PC-9 (cell line): ENCODE measurements at regions not wholly inside any gene's neighbourhood (a gene's known extent, or its start where the extent isn't known, plus 50 kb on each side); places are given as distances from the start of the nearest gene placed in this dataset.

Experiments used
- BruUV-seq: library from RNA; stranded (reverse); fragments of 400-500 nt; replicated peaks from 2 replicates; lab custom pipeline; 2021; lab: Mats Ljungman, UMichigan
- CTCF ChIA-PET: fragments of 300-600 bp; sonication (Branson Sonifier 250); formaldehyde crosslinking; loops from one replicate; lab custom pipeline; 2022; ENCODE audit warnings: antibody characterized with exemption; lab: Charles Lee
- POLR2A ChIA-PET: fragments of 300-600 bp; sonication (Branson Sonifier 250); formaldehyde crosslinking; loops from one replicate; lab custom pipeline; 2022; ENCODE audit warnings: antibody characterized with exemption; ENCODE audit not compliant: unreplicated experiment; lab: Charles Lee
- DNase-seq, 2 experiments: peaks; one replicate each; pipeline versions ENCODE4 v3.0.0 to v3.0.0-alpha.2; 2015 to 2022; ENCODE audit warnings: mixed read lengths in 1 of 2
- H2AFZ ChIP-seq: fragments of 200-600 bp; sonication (generic); 2 replicates; pipeline ENCODE4 v1.8.1; 2017; ENCODE audit warnings: antibody characterized with exemption
- H3F3A ChIP-seq: fragments of 200-600 bp; sonication (generic); 2 replicates; pipeline ENCODE4 v1.8.1; 2017; ENCODE audit warnings: antibody characterized with exemption, mild to moderate bottlenecking, low read depth; ENCODE audit not compliant: insufficient read depth
- H3K27ac ChIP-seq: fragments of 200-600 bp; sonication (generic); 2 replicates; pipeline ENCODE4 v1.6.1; 2016; ENCODE audit warnings: mixed run types
- H3K27me3 ChIP-seq: fragments of 200-600 bp; sonication (generic); 2 replicates; pipeline ENCODE4 v1.6.1; 2016; ENCODE audit warnings: low read depth, mixed run types; ENCODE audit not compliant: insufficient read depth
- H3K36me3 ChIP-seq: fragments of 200-600 bp; sonication (generic); 2 replicates; pipeline ENCODE4 v1.6.1; 2016; ENCODE audit warnings: low read depth, mixed run types
- H3K4me1 ChIP-seq: fragments of 200-600 bp; sonication (generic); replicated peaks from 2 replicates; pipeline ENCODE4 v1.6.1; 2016; ENCODE audit warnings: mixed run types; ENCODE audit not compliant: insufficient read depth
- H3K4me2 ChIP-seq: fragments of 200-600 bp; sonication (generic); 2 replicates; pipeline ENCODE4 v1.6.1; 2017; ENCODE audit warnings: mixed run types
- H3K4me3 ChIP-seq: fragments of 200-600 bp; sonication (generic); 2 replicates; pipeline ENCODE4 v1.6.1; 2016; ENCODE audit warnings: mixed run types
- H3K79me2 ChIP-seq: fragments of 200-600 bp; sonication (generic); 2 replicates; pipeline ENCODE4 v1.6.1; 2017; ENCODE audit warnings: low read depth, mixed run types
- H3K9me2 ChIP-seq: fragments of 200-600 bp; sonication (generic); 2 replicates; pipeline ENCODE4 v1.8.1; 2017; ENCODE audit warnings: mild to moderate bottlenecking; ENCODE audit not compliant: insufficient read depth
- H3K9me3 ChIP-seq: fragments of 200-600 bp; sonication (generic); 2 replicates; pipeline ENCODE4 v1.8.1; 2016; ENCODE audit warnings: low read depth; ENCODE audit not compliant: insufficient read depth
- H4K20me1 ChIP-seq: fragments of 200-600 bp; sonication (generic); 2 replicates; pipeline ENCODE4 v1.8.1; 2017; ENCODE audit not compliant: insufficient read depth
- EZH2 ChIP-seq: fragments of 200-600 bp; sonication (generic); IDR thresholded peaks from 2 replicates; pipeline ENCODE4 v1.8.0; 2017; ENCODE audit warnings: antibody characterized with exemption, low read depth
- intact Hi-C: fragments of 100-400 bp; cut with micrococcal nuclease; formaldehyde crosslinking; loops from one replicate; pipeline ENCODE4 v1.10.0; 2022; ENCODE audit not compliant: unreplicated experiment
- TF ChIP-seq, protein P1 (sequence below): fragments of 200-600 bp; sonication (generic); conservative IDR thresholded peaks from 2 replicates; pipeline ENCODE4 v1.6.1; 2017; ENCODE audit warnings: mixed run types, antibody characterized with exemption, mild to moderate bottlenecking, moderate library complexity

- ChIA-PET POLR2A (no interaction called here), CTCF (no interaction called here)
- Histone ChIP-seq H3K79me2 (no peaks in the 10 kb centered on the region), H3F3A (0 out of 2 replicates have a peak, but pooled peaks cover 3% of the 10 kb centered on the region), H3K27ac (no peak overlapping the region), H3K27me3 (0 out of 2 replicates have a peak, but pooled peaks cover 5% of the 10 kb centered on the region), H2AFZ (no peak overlapping the region), H3K36me3 (no peaks in the 10 kb centered on the region), H3K9me3 (no peaks in the 10 kb centered on the region), H3K4me2 (no peak overlapping the region), H3K4me1 (no peaks in the 10 kb centered on the region), H3K4me3 (no peak overlapping the region), H4K20me1 (no peaks in the 10 kb centered on the region), H3K9me2 (no peaks in the 10 kb centered on the region)
- no peak for TF ChIP-seq EZH2
- BruUV-seq = no TSS peak
- intact Hi-C loops = no loop called here
- DNase-seq = no peak
Measured at GRCh38 chr18:76592096-76592495, 97.1 kb upstream of the ZNF516 start.

- no peak overlapping the region for H2AFZ ChIP-seq
- CTCF ChIA-PET = no interaction called here
- intact Hi-C loops = no loop called here
- H3K4me3 ChIP-seq = no peak overlapping the region
- H3F3A ChIP-seq = no peaks in the 10 kb centered on the region
- H3K9me3 ChIP-seq = no peaks in the 10 kb centered on the region
- H3K27me3 ChIP-seq = 0 out of 2 replicates have a peak, but pooled peaks cover 5% of the 10 kb centered on the region
- DNase-seq = no peak
- H4K20me1 ChIP-seq = no peaks in the 10 kb centered on the region
- no peak overlapping the region for H3K4me2 ChIP-seq
- BruUV-seq = no TSS peak
- no peaks in the 10 kb centered on the region for H3K9me2 ChIP-seq
- no peak overlapping the region for H3K27ac ChIP-seq
- POLR2A ChIA-PET = no interaction called here
- no peaks in the 10 kb centered on the region for H3K36me3 ChIP-seq
- no peaks in the 10 kb centered on the region for H3K79me2 ChIP-seq
- no peaks in the 10 kb centered on the region for H3K4me1 ChIP-seq
- TF ChIP-seq EZH2 = no peak
- TF ChIP-seq, protein P1, sequence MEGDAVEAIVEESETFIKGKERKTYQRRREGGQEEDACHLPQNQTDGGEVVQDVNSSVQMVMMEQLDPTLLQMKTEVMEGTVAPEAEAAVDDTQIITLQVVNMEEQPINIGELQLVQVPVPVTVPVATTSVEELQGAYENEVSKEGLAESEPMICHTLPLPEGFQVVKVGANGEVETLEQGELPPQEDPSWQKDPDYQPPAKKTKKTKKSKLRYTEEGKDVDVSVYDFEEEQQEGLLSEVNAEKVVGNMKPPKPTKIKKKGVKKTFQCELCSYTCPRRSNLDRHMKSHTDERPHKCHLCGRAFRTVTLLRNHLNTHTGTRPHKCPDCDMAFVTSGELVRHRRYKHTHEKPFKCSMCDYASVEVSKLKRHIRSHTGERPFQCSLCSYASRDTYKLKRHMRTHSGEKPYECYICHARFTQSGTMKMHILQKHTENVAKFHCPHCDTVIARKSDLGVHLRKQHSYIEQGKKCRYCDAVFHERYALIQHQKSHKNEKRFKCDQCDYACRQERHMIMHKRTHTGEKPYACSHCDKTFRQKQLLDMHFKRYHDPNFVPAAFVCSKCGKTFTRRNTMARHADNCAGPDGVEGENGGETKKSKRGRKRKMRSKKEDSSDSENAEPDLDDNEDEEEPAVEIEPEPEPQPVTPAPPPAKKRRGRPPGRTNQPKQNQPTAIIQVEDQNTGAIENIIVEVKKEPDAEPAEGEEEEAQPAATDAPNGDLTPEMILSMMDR = no peak
Measured at GRCh38 chr18:76589866-76590265, 94.8 kb upstream of the ZNF516 start.

DNA sequence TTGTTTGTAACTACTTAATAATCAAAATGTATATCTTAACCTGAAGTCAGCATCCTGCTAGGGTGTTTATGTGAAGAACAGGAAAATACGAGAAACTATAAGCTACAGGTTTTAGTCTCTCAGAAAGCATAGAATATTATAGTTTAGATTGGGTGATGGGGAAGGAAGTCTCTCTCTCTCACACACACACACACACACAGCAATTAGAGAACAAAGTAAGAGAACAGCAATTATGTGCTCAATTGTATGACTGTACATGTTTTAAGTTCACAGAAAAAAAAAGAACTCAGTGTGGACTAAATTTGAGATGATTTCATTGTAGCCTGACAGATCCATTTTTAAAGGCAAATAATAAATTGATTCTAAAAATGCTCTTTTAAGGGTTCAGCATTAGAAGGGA is 94.3 kb upstream of the ZNF516 start:
- intact Hi-C loops = no loop called here
- ChIA-PET CTCF (no interaction called here), POLR2A (no interaction called here)
- Histone ChIP-seq H3K27me3 (0 out of 2 replicates have a peak, but pooled peaks cover 5% of the 10 kb centered on the region), H3K9me2 (no peaks in the 10 kb centered on the region), H3K4me3 (no peak overlapping the region), H3F3A (no peaks in the 10 kb centered on the region), H3K27ac (no peak overlapping the region), H4K20me1 (no peaks in the 10 kb centered on the region), H3K79me2 (no peaks in the 10 kb centered on the region), H3K9me3 (no peaks in the 10 kb centered on the region), H3K36me3 (no peaks in the 10 kb centered on the region), H3K4me2 (no peak overlapping the region), H2AFZ (no peak overlapping the region), H3K4me1 (no peaks in the 10 kb centered on the region)
- DNase-seq = no peak
- no TSS peak for BruUV-seq
- no peak for TF ChIP-seq EZH2
- TF ChIP-seq, protein P1 = no peak
